Endothelial cell (in vitro differentiated cells): ENCODE measurements at regions not wholly inside any gene's neighbourhood (a gene's known extent, or its start where the extent isn't known, plus 50 kb on each side); places are given as distances from the start of the nearest gene placed in this dataset.
A peak's percentile ranks its signal among the peaks of the same experiment; 100 is the strongest.

Experiments used
- DNase-seq: peaks from one replicate; pipeline ENCODE4 v3.0.0; 2021; ENCODE audit warnings: low spot score
- H3K27ac Mint-ChIP-seq: one replicate; pipeline ENCODE4 v1.8.0; 2021; ENCODE audit warnings: mixed read lengths, inconsistent platforms; ENCODE audit not compliant: unreplicated experiment
- H3K27me3 Mint-ChIP-seq: one replicate; pipeline ENCODE4 v1.8.0; 2021; ENCODE audit warnings: mild to moderate bottlenecking, moderate library complexity, mixed read lengths, inconsistent platforms; ENCODE audit not compliant: unreplicated experiment
- H3K36me3 Mint-ChIP-seq: one replicate; pipeline ENCODE4 v1.8.0; 2021; ENCODE audit warnings: mild to moderate bottlenecking, low read depth, mixed read lengths, inconsistent platforms; ENCODE audit not compliant: unreplicated experiment
- H3K4me1 Mint-ChIP-seq: one replicate; pipeline ENCODE4 v1.8.0; 2021; ENCODE audit warnings: mild to moderate bottlenecking, mixed read lengths, inconsistent platforms; ENCODE audit not compliant: unreplicated experiment
- H3K4me3 Mint-ChIP-seq: one replicate; pipeline ENCODE4 v1.8.0; 2021; ENCODE audit warnings: mild to moderate bottlenecking, mixed read lengths, inconsistent platforms; ENCODE audit not compliant: unreplicated experiment
- H3K9me3 Mint-ChIP-seq: one replicate; pipeline ENCODE4 v1.8.0; 2021; ENCODE audit warnings: mixed read lengths, inconsistent platforms; ENCODE audit not compliant: unreplicated experiment
- CTCF ChIP-seq: fragments of 200-600 bp; sonication (generic); IDR thresholded peaks from one replicate; pipeline ENCODE4 v1.5.0; 2021; ENCODE audit warnings: antibody characterized with exemption; ENCODE audit not compliant: unreplicated experiment

- peak; percentile 51 for TF ChIP-seq CTCF
- no peak overlapping the region for H3K27ac Mint-ChIP-seq
- H3K36me3 Mint-ChIP-seq = no peaks in the 10 kb centered on the region
- H3K4me1 Mint-ChIP-seq = no peaks in the 10 kb centered on the region
- peaks cover 1% of the 10 kb centered on the region for H3K27me3 Mint-ChIP-seq
- H3K9me3 Mint-ChIP-seq = no peaks in the 10 kb centered on the region
- peak; percentile 18 for DNase-seq
- no peak overlapping the region for H3K4me3 Mint-ChIP-seq
Measured at GRCh38 chr5:164597293-164597900, 1092.0 kb downstream of the MAT2B start.

GRCh38 chr5:164600274-164600673, 1094.9 kb downstream of the MAT2B start:
- no peak for DNase-seq
- Mint-ChIP-seq H3K27ac (no peak overlapping the region), H3K36me3 (no peaks in the 10 kb centered on the region), H3K9me3 (no peaks in the 10 kb centered on the region), H3K4me3 (no peak overlapping the region), H3K4me1 (no peaks in the 10 kb centered on the region), H3K27me3 (peaks cover 1% of the 10 kb centered on the region)
- no peak for TF ChIP-seq CTCF

- Mint-ChIP-seq H3K27me3 (peaks cover 1% of the 10 kb centered on the region), H3K4me3 (no peak overlapping the region), H3K36me3 (no peaks in the 10 kb centered on the region), H3K9me3 (no peaks in the 10 kb centered on the region), H3K4me1 (no peaks in the 10 kb centered on the region), H3K27ac (no peak overlapping the region)
- DNase-seq = no peak
- no peak for TF ChIP-seq CTCF
Measured at GRCh38 chr5:164600929-164601535, 1095.6 kb downstream of the MAT2B start.

GRCh38 chr5:164608507-164608906, 1103.1 kb downstream of the MAT2B start:
- Mint-ChIP-seq H3K9me3 (no peaks in the 10 kb centered on the region), H3K27ac (no peak overlapping the region), H3K4me1 (no peaks in the 10 kb centered on the region), H3K4me3 (no peak overlapping the region), H3K36me3 (no peaks in the 10 kb centered on the region), H3K27me3 (peaks cover 2% of the 10 kb centered on the region)
- DNase-seq = no peak
- TF ChIP-seq CTCF = no peak

GRCh38 chr5:164610374-164610773, 1105.0 kb downstream of the MAT2B start:
- no peak for TF ChIP-seq CTCF
- no peaks in the 10 kb centered on the region for H3K4me1 Mint-ChIP-seq
- H3K27ac Mint-ChIP-seq = no peak overlapping the region
- H3K27me3 Mint-ChIP-seq = peaks cover 2% of the 10 kb centered on the region
- no peaks in the 10 kb centered on the region for H3K36me3 Mint-ChIP-seq
- H3K9me3 Mint-ChIP-seq = no peaks in the 10 kb centered on the region
- DNase-seq = no peak
- H3K4me3 Mint-ChIP-seq = no peak overlapping the region
